GM23338 (cell line): ENCODE measurements at regions not wholly inside any gene's neighbourhood (a gene's known extent, or its start where the extent isn't known, plus 50 kb on each side); places are given as distances from the start of the nearest gene placed in this dataset.

Experiments
- CREB1 ChIP-seq: fragments of 250-450 bp; sonication (Bioruptor Pico); IDR thresholded peaks from 2 replicates; pipeline ENCODE4 v1.5.0; 2020; ENCODE audit warnings: low read depth, mild to moderate bottlenecking, moderate library complexity
- CTCF ChIP-seq, 2 experiments: fragments of 200-600 bp in 1 of 2; sonication (generic) in 1 of 2; conservative IDR thresholded peaks; 2 replicates each; pipeline versions ENCODE4 v1.5.1 to v1.6.1; 2016 to 2017; ENCODE audit warnings: antibody characterized with exemption in 2 of 2, low read depth in 2 of 2, mild to moderate bottlenecking in 2 of 2, moderate library complexity in 1 of 2
- ETS1 ChIP-seq: IDR thresholded peaks from 2 replicates; pipeline ENCODE4 v1.6.1; 2016; ENCODE audit warnings: antibody characterized with exemption
- EZH2 ChIP-seq: fragments of 200-600 bp; sonication (generic); IDR thresholded peaks from one replicate; pipeline ENCODE4 v1.8.0; 2017; ENCODE audit warnings: antibody characterized with exemption, mild to moderate bottlenecking, low read depth; ENCODE audit not compliant: unreplicated experiment
- EZH2phosphoT487 ChIP-seq: fragments of 200-600 bp; sonication (generic); IDR thresholded peaks from one replicate; pipeline ENCODE4 v1.8.1; 2018; ENCODE audit warnings: antibody characterized with exemption; ENCODE audit not compliant: unreplicated experiment
- JUNB ChIP-seq: IDR thresholded peaks from one replicate; pipeline ENCODE4 v1.6.1; 2016; ENCODE audit warnings: antibody characterized with exemption; ENCODE audit not compliant: unreplicated experiment
- NANOG ChIP-seq: IDR thresholded peaks from 2 replicates; pipeline ENCODE4 v1.6.1; 2016; ENCODE audit warnings: antibody characterized with exemption, borderline replicate concordance
- POLR2AphosphoS5 ChIP-seq: IDR thresholded peaks from 2 replicates; pipeline ENCODE4 v1.6.1; 2016; ENCODE audit warnings: antibody characterized with exemption, low read depth
- REST ChIP-seq: IDR thresholded peaks from one replicate; pipeline ENCODE4 v1.6.1; 2018; ENCODE audit warnings: antibody characterized with exemption; ENCODE audit not compliant: unreplicated experiment
- STAT1 ChIP-seq: IDR thresholded peaks from one replicate; pipeline ENCODE4 v1.6.1; 2016; ENCODE audit warnings: antibody characterized with exemption; ENCODE audit not compliant: unreplicated experiment
- ZNF331 ChIP-seq: fragments of 250-450 bp; sonication (Bioruptor Pico); IDR thresholded peaks from 2 replicates; pipeline ENCODE4 v1.5.0; 2020; ENCODE audit warnings: low read depth, mild to moderate bottlenecking, moderate library complexity
- ZNF462 ChIP-seq: fragments of 250-450 bp; sonication (Bioruptor Pico); IDR thresholded peaks from 2 replicates; pipeline ENCODE4 v1.5.0; 2020; ENCODE audit warnings: mild to moderate bottlenecking, moderate library complexity

DNA sequence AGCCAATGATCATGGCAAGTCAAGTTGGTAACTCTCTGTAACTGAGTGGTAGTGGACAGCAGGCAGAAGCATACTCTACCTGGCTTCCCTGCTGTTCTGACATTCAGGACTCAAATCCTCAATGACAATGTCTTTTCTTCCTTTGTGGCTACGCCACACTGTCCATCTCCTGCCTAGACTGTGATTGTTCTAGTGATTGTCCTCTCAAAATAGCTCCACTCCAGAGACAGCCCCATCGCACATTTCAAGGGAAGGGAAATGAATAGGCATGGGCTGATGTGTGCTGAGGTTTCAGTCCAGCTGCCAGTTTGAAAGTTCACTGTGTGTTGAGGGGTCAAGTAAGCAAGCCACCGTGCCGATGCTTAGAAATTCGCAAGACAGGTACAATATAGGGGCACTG, 227.0 kb upstream of the WWC1 start:
- TF ChIP-seq REST, result no peak
- TF ChIP-seq CTCF (conservative IDR thresholded peaks at IDR 0.05; ENCODE audit: low read depth in 2 of 2), result no peak
- no peak for TF ChIP-seq EZH2
- no peak for TF ChIP-seq CREB1 (CRISPR knock-in tag)
- no peak for TF ChIP-seq POLR2AphosphoS5
- no peak for TF ChIP-seq ETS1
- TF ChIP-seq NANOG, result no peak
- no peak for TF ChIP-seq ZNF462 (CRISPR knock-in tag)
- no peak for TF ChIP-seq ZNF331 (CRISPR knock-in tag)
- no peak for TF ChIP-seq EZH2phosphoT487
- no peak for TF ChIP-seq JUNB
- TF ChIP-seq STAT1, result no peak
